GM12878 (cell line): ENCODE measurements at regions not wholly inside any gene's neighbourhood (a gene's known extent, or its start where the extent isn't known, plus 50 kb on each side); places are given as distances from the start of the nearest gene placed in this dataset.

Source experiments
- ATAC-seq: fragments of 200-7000 bp; cut with Tn5 transposase; 3 replicates; pipeline ENCODE4 v1.9.1; 2020; ENCODE audit warnings: mild to moderate bottlenecking, moderate library complexity
- BruUV-seq: library from RNA; stranded (reverse); fragments of 400-500 nt; replicated peaks from 2 replicates; lab custom pipeline; 2021; lab: Mats Ljungman, UMichigan
- CTCF ChIA-PET: fragments of 300-600 bp; sonication (Branson Sonifier 250); formaldehyde crosslinking; extraction: SDS; loops from one replicate; lab custom pipeline; 2021; ENCODE audit warnings: inconsistent platforms; lab: Yijun Ruan, JAX
- POLR2A ChIA-PET: fragments of 350-600 bp; formaldehyde crosslinking; extraction: SDS; loops from one replicate; lab custom pipeline; 2021; ENCODE audit warnings: inconsistent platforms; lab: Charles Lee
- RAD21 ChIA-PET: fragments of 300-600 bp; sonication (Branson Sonifier 250); formaldehyde crosslinking; loops from one replicate; lab custom pipeline; 2023; ENCODE audit warnings: antibody characterized with exemption; ENCODE audit not compliant: unreplicated experiment; lab: Charles Lee
- SMC1A ChIA-PET: fragments of 300-600 bp; sonication (Branson Sonifier 250); formaldehyde crosslinking; loops from one replicate; lab custom pipeline; 2023; ENCODE audit not compliant: unreplicated experiment, uncharacterized antibody; lab: Charles Lee
- DNase-seq: peaks from one replicate; pipeline ENCODE4 v3.0.0-alpha.2; 2011; ENCODE audit warnings: low read depth, low spot score
- FAIRE-seq: peaks from 3 replicates; lab custom pipeline; 2011; peaks lifted over from hg19 to GRCh38; lab: Jason Lieb, UNC
- H2AFZ ChIP-seq: 2 replicates; pipeline ENCODE4 v1.6.0; 2011; ENCODE audit warnings: low read depth, low read length, control low read depth; ENCODE audit not compliant: control insufficient read depth
- H3K27ac ChIP-seq: 2 replicates; pipeline ENCODE4 v1.5.1; 2011; ENCODE audit warnings: control low read depth; ENCODE audit not compliant: control insufficient read depth, insufficient read depth
- H3K27me3 ChIP-seq, 2 experiments: replicated peaks in 1 of 2; 2 replicates each; pipeline versions ENCODE4 v1.6.0 to v1.6.1; 2011; ENCODE audit warnings: low read length in 1 of 2; ENCODE audit not compliant: control insufficient read depth in 2 of 2, insufficient read depth in 2 of 2
- H3K36me3 ChIP-seq, 2 experiments: 2 replicates each; pipeline ENCODE4 v1.5.1; 2011; ENCODE audit warnings: low read length in 1 of 2; ENCODE audit not compliant: control insufficient read depth in 2 of 2, insufficient read depth in 2 of 2
- H3K4me1 ChIP-seq: 2 replicates; pipeline ENCODE4 v1.6.1; 2011; ENCODE audit warnings: mild to moderate bottlenecking, low read length, moderate library complexity, mixed read lengths; ENCODE audit not compliant: control insufficient read depth, insufficient read depth
- H3K4me2 ChIP-seq: 2 replicates; pipeline ENCODE4 v1.6.0; 2011; ENCODE audit warnings: control low read depth; ENCODE audit not compliant: control insufficient read depth, insufficient read depth
- H3K4me3 ChIP-seq: fragments of 200-600 bp; sonication (generic); 2 replicates; pipeline ENCODE4 v1.5.1; 2016
- H3K79me2 ChIP-seq: 2 replicates; pipeline ENCODE4 v1.6.0; 2011; ENCODE audit warnings: low read length; ENCODE audit not compliant: control insufficient read depth, insufficient read depth
- H3K9ac ChIP-seq: 2 replicates; pipeline ENCODE4 v1.8.0; 2011; ENCODE audit warnings: low read length, control low read depth, mixed read lengths; ENCODE audit not compliant: control insufficient read depth, insufficient read depth
- H3K9me3 ChIP-seq: replicated peaks from 3 replicates; pipeline ENCODE4 v1.5.1; 2011; ENCODE audit warnings: mild to moderate bottlenecking, low read length; ENCODE audit not compliant: control insufficient read depth, insufficient read depth
- H4K20me1 ChIP-seq: 2 replicates; pipeline ENCODE4 v1.6.0; 2011; ENCODE audit not compliant: control insufficient read depth, insufficient read depth
- CTCF ChIP-seq, 3 experiments: IDR thresholded peaks in 2 of 3; conservative IDR thresholded peaks in 1 of 3; 2 replicates each; pipeline ENCODE4 v1.5.1; 2011; ENCODE audit warnings: low read depth in 3 of 3, low read length in 3 of 3, mild to moderate bottlenecking in 3 of 3, control low read depth in 2 of 3, moderate library complexity in 2 of 3, inconsistent platforms in 1 of 3, mixed read lengths in 1 of 3; ENCODE audit not compliant: control insufficient read depth in 2 of 3, insufficient read depth in 1 of 3; ENCODE audit errors: extremely low read depth in 1 of 3
- IKZF1 ChIP-seq: fragments of 450-650 bp; conservative IDR thresholded peaks from 2 replicates; pipeline ENCODE4 v1.6.1; 2017; ENCODE audit warnings: antibody characterized with exemption, mild to moderate bottlenecking
- MYC ChIP-seq: IDR thresholded peaks from 2 replicates; pipeline ENCODE4 v1.6.1; 2011; ENCODE audit warnings: mild to moderate bottlenecking, low read length, moderate library complexity, inconsistent platforms; ENCODE audit not compliant: insufficient read depth, insufficient replicate concordance, insufficient read length, severe bottlenecking
- PML ChIP-seq: IDR thresholded peaks from 2 replicates; pipeline ENCODE4 v1.6.1; 2012; ENCODE audit warnings: low read length, inconsistent platforms
- POU2F2 ChIP-seq: IDR thresholded peaks from 3 replicates; pipeline ENCODE4 v1.6.1; 2011; ENCODE audit warnings: low read depth, mild to moderate bottlenecking, low read length, borderline replicate concordance
- RELA ChIP-seq: fragments of 450-650 bp; IDR thresholded peaks from 2 replicates; pipeline ENCODE4 v1.8.0; 2014; ENCODE audit warnings: borderline replicate concordance; ENCODE audit not compliant: partially characterized antibody
- SPI1 ChIP-seq: IDR thresholded peaks from 2 replicates; pipeline ENCODE4 v1.6.1; 2011; ENCODE audit warnings: low read depth, mild to moderate bottlenecking, low read length, moderate library complexity, borderline replicate concordance; ENCODE audit not compliant: insufficient read depth
- STAT3 ChIP-seq: IDR thresholded peaks from 2 replicates; pipeline ENCODE4 v1.6.1; 2011; ENCODE audit warnings: low read depth, low read length, improper control_type of control experiment
- TBL1XR1 ChIP-seq: IDR thresholded peaks from 2 replicates; pipeline ENCODE4 v1.6.1; 2012; ENCODE audit warnings: low read depth, low read length, improper control_type of control experiment
- WRNIP1 ChIP-seq: IDR thresholded peaks from 2 replicates; pipeline ENCODE4 v1.6.1; 2011; ENCODE audit warnings: low read depth, low read length, improper control_type of control experiment, borderline replicate concordance
- YY1 ChIP-seq: IDR thresholded peaks from 2 replicates; pipeline ENCODE4 v1.6.1; 2011; ENCODE audit warnings: low read depth, mild to moderate bottlenecking, low read length
- WGBS: methylation state at CpG from one replicate; pipeline ENCODE4 v1.1.6; 2016; ENCODE audit warnings: low lambda C conversion rate; ENCODE audit not compliant: insufficient replicate concordance, insufficient coverage; ENCODE audit errors: missing lambda C conversion rate; 5-methylcytosine and 5-hydroxymethylcytosine counted together
- in situ Hi-C: fragments of 300-500 bp; cut with MboI; formaldehyde crosslinking; loops from 9 replicates; pipeline ENCODE4 v1.14.3; 2018; ENCODE audit warnings: mixed read lengths
- intact Hi-C: fragments of 100-400 bp; cut with micrococcal nuclease; formaldehyde crosslinking; loops from one replicate; pipeline ENCODE4 v1.14.2; 2022; ENCODE audit not compliant: unreplicated experiment
- TF ChIP-seq, protein P1 (sequence below): fragments of 450-650 bp; IDR thresholded peaks from 2 replicates; pipeline ENCODE4 v1.6.1; 2017; ENCODE audit warnings: mild to moderate bottlenecking, low read depth, inconsistent platforms; ENCODE audit not compliant: poor library complexity, severe bottlenecking
- TF ChIP-seq, protein P2 (sequence below): fragments of 450-650 bp; IDR thresholded peaks from 2 replicates; pipeline ENCODE4 v1.6.1; 2017; ENCODE audit warnings: antibody characterized with exemption, mild to moderate bottlenecking, moderate library complexity

DNA sequence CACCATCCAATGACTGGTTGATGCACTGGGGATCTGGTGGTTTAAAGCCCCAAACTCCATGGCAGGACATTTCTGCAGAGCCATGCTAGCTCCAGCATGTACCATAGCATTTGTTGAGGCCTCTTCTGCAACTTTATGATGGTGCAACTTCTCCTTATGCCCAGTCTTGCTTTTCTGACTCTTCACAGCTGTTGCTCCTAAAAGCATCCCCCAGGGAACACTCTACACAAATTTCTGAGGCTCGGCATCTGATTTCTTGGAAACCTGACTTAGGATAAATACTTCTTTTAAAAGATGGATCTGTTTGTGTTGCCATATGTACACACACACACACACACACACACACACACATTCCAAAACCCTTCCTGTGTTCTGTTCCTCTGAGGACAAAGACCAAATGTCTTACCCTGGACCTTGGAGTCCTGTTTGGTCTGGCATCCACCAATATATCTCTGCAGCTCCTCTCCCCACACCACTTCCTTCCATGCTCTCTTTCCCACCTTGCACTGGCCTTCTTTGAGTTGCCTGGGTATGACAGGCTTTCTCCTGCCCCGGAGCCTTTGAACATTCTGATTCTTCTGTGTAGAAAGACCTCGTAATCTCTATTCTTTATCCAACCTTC, 388.5 kb upstream of the ZNF507 start (continued):
- TF ChIP-seq PML (no peak), CTCF (IDR thresholded peaks at IDR 0.05 in 2 of 3, conservative IDR thresholded peaks at IDR 0.05 in 1 of 3; ENCODE audit: control insufficient read depth in 2 of 3, extremely low read depth in 1 of 3, insufficient read depth in 1 of 3, low read depth in 3 of 3, low read length in 3 of 3) (no peak)

- SMC1A ChIA-PET = interaction anchor here (1.0 kb wide), 1 partner anchor 21 kb away, joined by 3 read pairs; no protein-coding TSS in a partner anchor
- in situ Hi-C loops = no loop called here
- CTCF ChIA-PET = no interaction called here
- TF ChIP-seq IKZF1 = no peak
- no peak for TF ChIP-seq STAT3
- TF ChIP-seq, protein P1, sequence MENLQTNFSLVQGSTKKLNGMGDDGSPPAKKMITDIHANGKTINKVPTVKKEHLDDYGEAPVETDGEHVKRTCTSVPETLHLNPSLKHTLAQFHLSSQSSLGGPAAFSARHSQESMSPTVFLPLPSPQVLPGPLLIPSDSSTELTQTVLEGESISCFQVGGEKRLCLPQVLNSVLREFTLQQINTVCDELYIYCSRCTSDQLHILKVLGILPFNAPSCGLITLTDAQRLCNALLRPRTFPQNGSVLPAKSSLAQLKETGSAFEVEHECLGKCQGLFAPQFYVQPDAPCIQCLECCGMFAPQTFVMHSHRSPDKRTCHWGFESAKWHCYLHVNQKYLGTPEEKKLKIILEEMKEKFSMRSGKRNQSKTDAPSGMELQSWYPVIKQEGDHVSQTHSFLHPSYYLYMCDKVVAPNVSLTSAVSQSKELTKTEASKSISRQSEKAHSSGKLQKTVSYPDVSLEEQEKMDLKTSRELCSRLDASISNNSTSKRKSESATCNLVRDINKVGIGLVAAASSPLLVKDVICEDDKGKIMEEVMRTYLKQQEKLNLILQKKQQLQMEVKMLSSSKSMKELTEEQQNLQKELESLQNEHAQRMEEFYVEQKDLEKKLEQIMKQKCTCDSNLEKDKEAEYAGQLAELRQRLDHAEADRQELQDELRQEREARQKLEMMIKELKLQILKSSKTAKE = no peak
- no peak for TF ChIP-seq RELA
- no peak for TF ChIP-seq WRNIP1
- TF ChIP-seq YY1 = no peak
- no peak for TF ChIP-seq POU2F2
- TF ChIP-seq SPI1 = no peak
- TF ChIP-seq MYC = no peak
- TF ChIP-seq TBL1XR1 = no peak
- TF ChIP-seq, protein P2, sequence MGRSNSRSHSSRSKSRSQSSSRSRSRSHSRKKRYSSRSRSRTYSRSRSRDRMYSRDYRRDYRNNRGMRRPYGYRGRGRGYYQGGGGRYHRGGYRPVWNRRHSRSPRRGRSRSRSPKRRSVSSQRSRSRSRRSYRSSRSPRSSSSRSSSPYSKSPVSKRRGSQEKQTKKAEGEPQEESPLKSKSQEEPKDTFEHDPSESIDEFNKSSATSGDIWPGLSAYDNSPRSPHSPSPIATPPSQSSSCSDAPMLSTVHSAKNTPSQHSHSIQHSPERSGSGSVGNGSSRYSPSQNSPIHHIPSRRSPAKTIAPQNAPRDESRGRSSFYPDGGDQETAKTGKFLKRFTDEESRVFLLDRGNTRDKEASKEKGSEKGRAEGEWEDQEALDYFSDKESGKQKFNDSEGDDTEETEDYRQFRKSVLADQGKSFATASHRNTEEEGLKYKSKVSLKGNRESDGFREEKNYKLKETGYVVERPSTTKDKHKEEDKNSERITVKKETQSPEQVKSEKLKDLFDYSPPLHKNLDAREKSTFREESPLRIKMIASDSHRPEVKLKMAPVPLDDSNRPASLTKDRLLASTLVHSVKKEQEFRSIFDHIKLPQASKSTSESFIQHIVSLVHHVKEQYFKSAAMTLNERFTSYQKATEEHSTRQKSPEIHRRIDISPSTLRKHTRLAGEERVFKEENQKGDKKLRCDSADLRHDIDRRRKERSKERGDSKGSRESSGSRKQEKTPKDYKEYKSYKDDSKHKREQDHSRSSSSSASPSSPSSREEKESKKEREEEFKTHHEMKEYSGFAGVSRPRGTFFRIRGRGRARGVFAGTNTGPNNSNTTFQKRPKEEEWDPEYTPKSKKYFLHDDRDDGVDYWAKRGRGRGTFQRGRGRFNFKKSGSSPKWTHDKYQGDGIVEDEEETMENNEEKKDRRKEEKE = no peak
Measured at GRCh38 chr19:31957711-31958110, 387.7 kb upstream of the ZNF507 start.

More at GRCh38 chr19:31957711-31958110, 387.7 kb upstream of the ZNF507 start:
- FAIRE-seq (no peak), ATAC-seq (no peak), DNase-seq (no peak)
- Histone ChIP-seq H2AFZ (no peak overlapping the region), H3K27me3 (no peaks in the 10 kb centered on the region), H3K9me3 (no peaks in the 10 kb centered on the region; the same call in 2 of the 3 replicates), H3K9ac (no peak overlapping the region), H3K27ac (no peak overlapping the region), H3K4me1 (no peaks in the 10 kb centered on the region), H4K20me1 (no peaks in the 10 kb centered on the region), H3K4me2 (no peak overlapping the region), H3K79me2 (no peaks in the 10 kb centered on the region), H3K36me3 (no peaks in the 10 kb centered on the region), H3K4me3 (no peak overlapping the region)
- RAD21 ChIA-PET = no interaction called here
- POLR2A ChIA-PET = no interaction called here
- no TSS peak for BruUV-seq
- 23% methylated on average over 4 of the region's 4 CpGs for WGBS
- intact Hi-C loops = no loop called here
